HG02571 (cell line): ENCODE measurements at regions not wholly inside any gene's neighbourhood (a gene's known extent, or its start where the extent isn't known, plus 50 kb on each side); places are given as distances from the start of the nearest gene placed in this dataset.
"Not testable (repeated sequence)": the region's sequence is repeated elsewhere in the genome, so short reads cannot be mapped to it uniquely, and the experiment has no call there.

Source experiments
- ATAC-seq: cut with Tn5 transposase; IDR thresholded peaks from one replicate; pipeline ENCODE4 v1.9.1; 2021; ENCODE audit warnings: mild to moderate bottlenecking, moderate library complexity; ENCODE audit not compliant: unreplicated experiment

DNA sequence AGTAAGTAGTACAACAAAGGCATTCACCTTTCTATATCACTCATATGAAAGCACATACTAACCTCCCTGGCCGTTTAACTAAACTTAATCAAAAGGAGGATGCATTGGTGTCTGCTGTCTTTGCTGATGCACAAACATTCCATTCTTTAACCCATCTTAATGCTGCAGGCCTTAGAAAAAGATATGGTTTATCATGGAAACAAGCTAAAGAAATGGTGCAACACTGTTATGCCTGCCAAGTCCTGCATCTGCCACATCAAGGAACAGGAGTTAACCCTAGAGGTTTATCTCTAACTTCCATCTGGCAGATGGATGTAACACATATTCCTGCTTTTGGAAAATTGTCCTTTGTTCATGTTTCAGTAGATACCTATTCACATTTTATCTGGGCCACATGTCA, 296.5 kb upstream of the DKK2 start:
- not testable (repeated sequence) for ATAC-seq

- no peak for ATAC-seq
Measured at GRCh38 chr4:107330916-107331315, 294.8 kb upstream of the DKK2 start.

- ATAC-seq = no peak
Measured at GRCh38 chr4:107319386-107319785, 283.3 kb upstream of the DKK2 start.

DNA sequence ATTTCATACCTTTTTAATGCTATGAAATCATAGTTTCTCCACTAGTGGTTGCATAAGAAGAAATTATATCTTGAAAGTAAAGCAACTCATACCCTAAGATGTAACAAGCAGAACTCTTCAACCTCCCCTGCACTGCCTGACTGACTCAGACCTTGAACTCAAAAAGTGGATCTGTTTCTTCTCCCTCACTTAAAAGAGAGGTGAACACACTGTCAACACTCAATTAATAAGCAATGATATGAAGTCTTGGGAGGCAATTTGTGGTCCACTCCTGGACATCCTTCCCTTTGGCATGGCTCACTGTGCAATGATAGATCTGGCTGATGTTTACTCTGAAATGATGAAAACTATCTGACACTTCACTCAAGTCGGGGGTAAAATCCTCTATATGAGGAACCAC, 282.0 kb upstream of the DKK2 start:
- no peak for ATAC-seq

GRCh38 chr4:107317611-107318010, 281.5 kb upstream of the DKK2 start:
- ATAC-seq = no peak

DNA sequence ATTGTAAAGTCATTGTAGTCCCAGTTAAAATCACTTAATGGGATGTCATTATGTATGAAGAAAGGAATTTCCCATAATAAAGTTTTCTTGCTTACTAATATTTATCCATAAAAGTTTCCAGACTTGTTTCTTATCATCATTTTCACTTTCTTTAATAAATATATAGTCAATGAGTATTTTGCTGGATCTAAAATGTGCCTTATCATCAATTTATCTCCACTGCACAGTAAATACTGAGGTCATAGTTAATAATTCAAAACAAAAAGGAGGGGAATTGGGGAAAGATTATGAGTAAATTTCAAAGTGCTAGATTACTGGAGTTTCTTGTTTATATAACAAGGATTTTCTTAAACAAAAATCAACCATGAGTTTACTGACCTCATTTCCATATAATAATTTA, 279.5 kb upstream of the DKK2 start:
- ATAC-seq = no peak

DNA sequence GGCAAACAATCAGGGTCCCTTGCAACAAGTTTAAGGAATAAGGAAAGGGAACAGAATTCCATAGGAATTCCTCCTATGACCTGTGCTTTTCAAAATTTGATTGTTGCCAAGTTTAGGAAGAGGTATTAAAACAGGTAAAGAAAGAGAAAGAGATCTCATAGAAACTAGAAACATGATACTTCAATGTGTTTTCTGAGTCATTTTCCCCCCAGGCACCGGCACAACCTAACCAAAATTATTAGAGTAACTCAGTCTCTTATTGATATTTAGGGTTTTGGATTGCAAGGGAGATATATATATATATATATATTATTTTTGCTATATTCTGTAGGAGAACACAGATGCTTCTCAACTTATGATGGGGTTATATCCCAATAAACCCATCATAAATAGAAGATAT, 278.0 kb upstream of the DKK2 start:
- ATAC-seq = no peak

GRCh38 chr4:107312366-107312765, 276.3 kb upstream of the DKK2 start:
- ATAC-seq = no peak

GRCh38 chr4:107304699-107305286, 268.7 kb upstream of the DKK2 start:
- ATAC-seq = no peak

DNA sequence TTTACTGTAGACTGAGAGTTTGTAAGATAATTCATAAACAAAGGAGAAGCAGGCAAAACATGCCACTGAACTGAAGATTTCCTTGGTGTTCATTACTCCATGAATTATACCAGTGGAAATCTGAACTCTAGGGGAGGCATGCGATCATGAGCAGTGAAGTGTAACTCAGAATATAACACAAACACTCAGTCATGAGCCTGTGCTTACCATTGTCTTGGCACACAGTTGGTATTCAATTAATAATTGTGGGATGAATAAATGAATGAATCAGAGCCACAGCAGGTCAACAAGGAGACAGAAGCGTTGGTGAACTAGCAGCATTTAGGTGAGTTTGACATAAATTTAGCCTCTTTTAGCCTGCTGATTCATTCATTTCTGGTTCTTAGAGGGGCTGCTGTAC, 263.5 kb upstream of the DKK2 start:
- ATAC-seq = no peak

- no peak for ATAC-seq
Measured at GRCh38 chr4:107292979-107293378, 256.9 kb upstream of the DKK2 start.

DNA sequence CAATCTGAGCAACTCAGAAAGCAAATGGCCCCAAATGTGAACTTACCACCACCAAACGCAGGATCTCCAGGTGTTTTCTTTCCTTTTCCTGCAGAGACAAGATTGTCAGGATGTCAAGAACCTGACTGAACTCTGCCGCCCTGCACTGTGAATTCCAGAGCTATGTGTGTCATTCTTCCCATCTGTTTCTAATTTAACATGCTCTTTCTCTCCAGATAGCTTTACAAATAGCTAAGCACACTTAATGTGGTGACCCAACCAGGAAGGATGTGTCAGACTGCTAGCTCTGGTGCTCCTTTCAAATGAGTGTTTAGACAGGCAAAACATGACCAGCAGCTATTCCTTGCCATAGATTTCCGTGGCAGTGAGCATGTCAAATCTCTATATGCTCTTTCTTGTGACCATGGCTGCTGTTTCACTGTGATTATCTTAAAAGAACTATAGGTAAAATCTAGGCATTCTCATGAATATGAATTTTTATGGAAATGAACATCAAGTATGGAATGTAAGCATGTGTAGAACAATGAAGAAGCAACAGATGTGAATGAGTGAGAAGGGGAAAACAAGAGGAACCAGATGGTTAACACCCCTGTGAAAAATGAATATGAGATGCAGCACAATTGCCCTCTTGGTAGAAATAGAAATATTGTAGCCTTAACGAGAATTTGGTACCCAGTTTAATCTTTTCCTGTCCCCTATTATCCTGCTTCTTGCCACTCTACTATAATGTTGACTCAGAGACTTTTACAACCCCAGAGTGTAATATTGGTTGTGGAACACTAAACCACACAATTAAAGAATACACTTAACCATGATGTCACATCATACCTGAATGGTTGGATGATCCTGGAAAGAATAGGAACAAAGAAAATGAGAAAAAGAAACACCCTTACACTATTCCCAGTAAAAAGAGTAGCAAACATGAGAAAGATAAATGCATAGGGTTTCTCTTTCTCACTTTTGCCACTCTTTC, 247.8 kb upstream of the DKK2 start:
- no peak for ATAC-seq

DNA sequence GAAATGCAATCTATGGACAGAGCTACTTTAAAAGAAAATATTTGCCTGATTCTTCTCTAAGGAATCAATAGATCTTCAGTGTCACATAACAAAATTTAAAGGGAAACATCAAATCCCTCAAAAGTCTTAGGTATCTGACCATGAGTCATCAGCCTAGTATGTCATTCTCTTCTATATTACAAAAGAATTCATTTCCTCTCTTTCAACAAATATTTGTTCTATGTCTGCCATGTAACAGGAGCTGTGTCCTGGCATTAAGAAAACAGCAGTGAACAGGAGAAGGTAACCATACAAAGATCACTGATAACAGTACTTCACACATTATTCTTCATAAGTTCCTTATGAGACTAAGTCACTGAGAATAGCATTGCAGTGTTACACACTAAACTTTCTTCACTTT, 243.6 kb upstream of the DKK2 start:
- no peak for ATAC-seq

DNA sequence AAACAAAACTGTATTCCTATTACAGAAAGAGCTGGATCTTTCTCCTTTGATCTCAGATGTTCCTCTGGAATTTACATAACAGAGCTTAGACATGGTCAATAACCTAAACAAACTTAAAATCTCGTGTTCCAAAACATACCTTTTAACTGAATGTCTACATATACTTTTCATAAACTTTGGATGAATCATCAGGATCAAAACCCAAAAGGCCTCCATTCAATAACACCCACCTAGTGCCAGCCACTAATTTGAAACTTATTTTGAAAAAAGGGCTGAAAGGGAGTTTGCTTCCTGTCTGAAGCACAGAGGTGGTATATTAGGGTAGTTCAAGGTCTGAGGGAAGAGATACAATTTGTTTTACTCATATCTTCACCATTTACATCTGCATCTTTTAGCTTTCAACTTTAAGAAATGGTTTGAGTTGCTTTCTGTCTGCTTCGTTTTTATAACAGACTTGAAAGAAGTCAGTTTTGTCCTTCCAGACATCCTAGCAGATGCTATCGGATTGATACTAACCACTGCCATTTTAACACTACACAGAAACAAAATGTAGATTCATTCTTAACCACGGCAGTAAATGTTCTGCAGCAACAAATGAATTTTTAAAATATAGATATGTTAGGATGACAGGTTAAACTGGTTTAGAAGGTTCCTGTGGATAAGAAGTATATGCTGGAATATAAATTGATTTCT, 242.8 kb upstream of the DKK2 start:
- no peak for ATAC-seq

DNA sequence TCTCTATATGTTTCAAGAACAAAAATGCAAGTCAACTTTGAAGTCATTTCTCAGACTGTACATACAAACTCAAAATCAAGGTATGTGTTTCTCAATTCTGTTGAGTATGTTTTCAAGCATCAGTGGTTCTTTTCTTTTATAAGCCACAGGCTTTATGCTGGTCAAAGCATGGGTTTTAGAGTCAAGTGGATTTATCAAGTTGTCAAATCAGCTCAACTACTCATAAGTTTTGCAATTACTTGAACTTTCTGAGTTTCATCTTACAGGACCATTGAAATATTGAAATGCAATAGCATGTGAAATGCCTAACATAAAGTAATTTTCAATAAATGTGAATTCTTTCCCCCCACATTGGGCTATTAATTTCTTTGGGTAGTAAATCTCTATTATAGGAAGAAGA, 239.9 kb upstream of the DKK2 start:
- ATAC-seq = no peak

DNA sequence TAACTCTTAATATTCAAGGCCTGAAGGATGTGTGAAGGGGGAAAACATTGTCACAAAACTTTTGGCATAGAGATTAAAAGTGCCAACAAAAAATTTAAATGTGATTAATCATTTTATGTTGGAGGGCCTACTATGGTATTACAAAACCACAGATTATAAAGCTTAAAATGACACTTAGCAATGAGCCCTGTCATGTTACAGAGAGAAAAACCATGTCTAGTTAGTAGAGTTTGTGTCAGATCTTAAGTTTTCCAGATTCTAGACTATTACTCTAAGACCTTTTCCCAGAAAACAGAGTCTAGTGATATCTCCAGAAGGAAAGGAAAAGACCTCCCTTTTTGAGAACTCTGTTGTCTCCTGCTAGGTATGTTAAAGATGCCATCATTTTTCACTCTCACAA, 239.1 kb upstream of the DKK2 start:
- no peak for ATAC-seq

DNA sequence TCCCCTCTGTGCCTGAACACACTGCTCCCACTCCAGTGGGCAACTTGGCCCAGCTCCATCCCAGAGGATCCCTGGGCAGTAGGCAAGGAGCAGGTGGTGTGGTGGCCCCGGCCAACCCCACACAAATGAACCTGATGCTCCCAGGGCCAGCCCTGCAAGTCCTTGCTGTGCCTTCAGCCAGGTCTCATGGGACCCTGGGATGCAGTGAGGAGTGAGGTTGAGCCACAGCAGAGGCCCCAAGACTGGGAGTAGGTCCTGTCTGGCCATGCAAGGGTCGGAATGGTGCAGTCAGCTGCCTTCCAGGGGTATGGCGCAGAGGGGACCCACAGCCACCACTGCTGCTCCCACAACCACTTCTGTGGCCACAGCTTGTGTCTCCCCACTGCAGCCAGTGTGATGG, 234.5 kb upstream of the DKK2 start:
- ATAC-seq = no peak

DNA sequence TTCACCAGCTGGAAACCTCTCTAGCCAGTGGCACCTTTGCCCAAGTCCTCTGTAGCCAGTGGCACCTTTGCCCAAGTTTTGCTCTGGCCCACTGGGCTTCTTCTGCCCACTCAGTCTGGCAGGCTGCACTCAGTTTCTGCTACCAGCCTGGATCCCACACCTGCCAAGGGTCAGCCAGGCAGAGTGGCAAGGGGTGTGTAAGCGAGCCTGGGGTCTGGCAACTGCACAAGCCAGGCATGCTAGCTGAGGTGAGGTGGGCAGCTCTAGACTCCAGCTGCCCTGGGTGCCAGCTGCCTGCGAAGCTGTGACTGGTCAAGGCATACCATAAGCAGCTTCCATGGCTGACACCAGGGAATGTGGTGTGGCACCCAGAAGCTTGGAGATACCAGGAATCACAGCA, 233.1 kb upstream of the DKK2 start:
- no peak for ATAC-seq

GRCh38 chr4:107265859-107266258, 229.7 kb upstream of the DKK2 start:
- ATAC-seq = no peak

- no peak for ATAC-seq
Measured at GRCh38 chr4:107261241-107261874, 225.2 kb upstream of the DKK2 start.

- ATAC-seq = no peak
Measured at GRCh38 chr4:107258359-107258758, 222.2 kb upstream of the DKK2 start.
